Right lobe of liver (tissue), 6 donors: ENCODE measurements at regions not wholly inside any gene's neighbourhood (a gene's known extent, or its start where the extent isn't known, plus 50 kb on each side); places are given as distances from the start of the nearest gene placed in this dataset.
"Not testable (repeated sequence)": the region's sequence is repeated elsewhere in the genome, so short reads cannot be mapped to it uniquely, and the experiment has no call there.

Experiments used
- ATAC-seq, 4 donors: fragments of 200-7000 bp; cut with Tn5 transposase; one replicate each; pipeline ENCODE4 v1.9.1; 2020; ENCODE audit warnings: mild to moderate bottlenecking in 4 of 4, moderate library complexity in 4 of 4
- DNase-seq, 3 donors: peaks; one replicate each; pipeline ENCODE4 v3.0.0-alpha.2; 2020
- H3K27ac ChIP-seq, 3 donors: fragments of 200-600 bp; one replicate each; pipeline ENCODE4 v1.8.0; 2022
- H3K27me3 ChIP-seq, 2 donors: fragments of 200-600 bp; one replicate each; pipeline ENCODE4 v1.8.0; 2022
- H3K36me3 ChIP-seq, 4 donors: fragments of 200-600 bp; sonication (generic) in 1 of 4; one replicate each; pipeline versions ENCODE4 v1.5.1 to v1.8.0; 2017 to 2022; ENCODE audit warnings: control low read depth in 1 of 4
- H3K4me1 ChIP-seq, 4 donors: fragments of 200-600 bp; sonication (generic) in 1 of 4; one replicate each; pipeline versions ENCODE4 v1.5.1 to v1.8.0; 2017 to 2022; ENCODE audit warnings: control low read depth in 1 of 4
- H3K4me3 ChIP-seq, 3 donors: fragments of 200-600 bp; one replicate each; pipeline ENCODE4 v1.8.0; 2022
- H3K9me3 ChIP-seq, 4 donors: fragments of 200-600 bp; sonication (generic) in 1 of 4; one replicate each; pipeline versions ENCODE4 v1.5.1 to v1.8.0; 2017 to 2022; ENCODE audit warnings: control low read depth in 1 of 4
- POLR2A ChIP-seq: fragments of 450-650 bp; IDR thresholded peaks from one replicate; pipeline ENCODE4 v1.6.1; 2017; ENCODE audit warnings: antibody characterized with exemption, mild to moderate bottlenecking
- WGBS: methylation state at CpG from one replicate; pipeline ENCODE4 v1.1.6; 2018; ENCODE audit warnings: low coverage, low lambda C conversion rate; ENCODE audit not compliant: insufficient coverage; ENCODE audit errors: missing lambda C conversion rate; 5-methylcytosine and 5-hydroxymethylcytosine counted together
- intact Hi-C, 2 donors: fragments of 100-400 bp; cut with DNase I; formaldehyde crosslinking; loops; one replicate each; pipeline versions ENCODE4 v1.11.2 to v1.14.1; 2022
- TF ChIP-seq, protein P1 (sequence below), 4 donors: fragments of 200-600 bp in 3 of 4; fragments of 450-650 bp in 1 of 4; IDR thresholded peaks; one replicate each; pipeline versions ENCODE4 v1.5.1 to v1.8.0; 2016 to 2022; ENCODE audit warnings: antibody characterized with exemption in 4 of 4, mild to moderate bottlenecking in 2 of 4
- donor health status: DM: no; HTN: yes; CAD: no.
- donor health status: DM: no; HTN: no; CAD: no.
- donor health status: DM: no; HTN: no; CAD: no.
- donor health status: DM: no; HTN: yes; CAD: no.
- donor health status: DM: no; HTN: yes; CAD: no.

DNA sequence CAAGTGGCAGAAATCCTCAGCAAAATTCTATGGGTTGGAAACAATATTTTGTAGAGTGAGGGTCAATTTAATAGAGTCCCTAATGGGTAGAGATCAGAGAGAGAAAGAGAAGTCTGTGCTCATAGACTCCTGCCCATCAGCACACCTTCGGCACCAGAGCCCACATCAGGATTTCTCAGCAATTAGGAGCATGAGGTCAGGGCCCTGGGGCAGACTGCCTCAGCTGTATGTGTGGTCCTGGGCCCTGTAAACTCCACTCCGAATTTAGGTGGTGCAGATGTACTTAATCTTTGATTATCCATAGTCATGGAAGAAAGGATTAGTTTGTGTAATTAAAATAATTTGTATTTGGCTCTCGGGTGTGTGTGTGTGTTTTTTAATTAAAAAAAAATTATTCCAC is 372.6 kb downstream of the AEBP2 start:
- 75% methylated on average over 3 of the region's 3 CpGs for WGBS
- no peaks in the 10 kb centered on the region for H3K36me3 ChIP-seq
- DNase-seq (no peak), ATAC-seq (no peak)
- TF ChIP-seq POLR2A = no peak
- TF ChIP-seq, protein P1, sequence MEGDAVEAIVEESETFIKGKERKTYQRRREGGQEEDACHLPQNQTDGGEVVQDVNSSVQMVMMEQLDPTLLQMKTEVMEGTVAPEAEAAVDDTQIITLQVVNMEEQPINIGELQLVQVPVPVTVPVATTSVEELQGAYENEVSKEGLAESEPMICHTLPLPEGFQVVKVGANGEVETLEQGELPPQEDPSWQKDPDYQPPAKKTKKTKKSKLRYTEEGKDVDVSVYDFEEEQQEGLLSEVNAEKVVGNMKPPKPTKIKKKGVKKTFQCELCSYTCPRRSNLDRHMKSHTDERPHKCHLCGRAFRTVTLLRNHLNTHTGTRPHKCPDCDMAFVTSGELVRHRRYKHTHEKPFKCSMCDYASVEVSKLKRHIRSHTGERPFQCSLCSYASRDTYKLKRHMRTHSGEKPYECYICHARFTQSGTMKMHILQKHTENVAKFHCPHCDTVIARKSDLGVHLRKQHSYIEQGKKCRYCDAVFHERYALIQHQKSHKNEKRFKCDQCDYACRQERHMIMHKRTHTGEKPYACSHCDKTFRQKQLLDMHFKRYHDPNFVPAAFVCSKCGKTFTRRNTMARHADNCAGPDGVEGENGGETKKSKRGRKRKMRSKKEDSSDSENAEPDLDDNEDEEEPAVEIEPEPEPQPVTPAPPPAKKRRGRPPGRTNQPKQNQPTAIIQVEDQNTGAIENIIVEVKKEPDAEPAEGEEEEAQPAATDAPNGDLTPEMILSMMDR (IDR thresholded peaks at IDR 0.05) = no peak
- H3K27ac ChIP-seq = no peak overlapping the region
- H3K4me1 ChIP-seq = no peaks in the 10 kb centered on the region
- no peaks in the 10 kb centered on the region for H3K27me3 ChIP-seq
- H3K4me3 ChIP-seq = no peak overlapping the region
- H3K9me3 ChIP-seq = no peaks in the 10 kb centered on the region
- intact Hi-C loops = no loop called here

DNA sequence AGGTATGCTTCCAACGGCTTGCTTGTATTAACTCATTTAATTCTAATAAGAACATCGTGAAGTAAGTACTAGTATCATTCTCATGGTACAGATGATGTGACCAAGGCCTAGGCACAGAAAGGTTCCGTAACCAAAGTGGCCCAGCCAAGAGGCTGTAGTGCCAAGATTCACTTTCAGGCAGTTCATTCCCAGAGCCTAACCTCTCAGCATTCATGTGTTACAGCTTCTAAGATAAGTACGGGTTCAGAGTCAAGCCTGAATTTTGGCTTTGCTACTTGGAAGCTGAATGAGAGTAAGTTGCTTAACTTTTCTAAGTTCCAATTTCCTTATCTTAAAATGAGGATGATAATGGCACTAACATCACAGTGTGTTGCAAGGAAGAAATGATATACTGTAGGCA is 379.9 kb downstream of the AEBP2 start:
- no peak overlapping the region for H3K4me3 ChIP-seq
- no peak overlapping the region for H3K27ac ChIP-seq
- WGBS = 56% methylated on average over 4 of the region's 4 CpGs
- DNase-seq (no peak), ATAC-seq (peak in 1 of 4 donors; percentile 38)
- H3K36me3 ChIP-seq = no peaks in the 10 kb centered on the region
- no peaks in the 10 kb centered on the region for H3K4me1 ChIP-seq
- TF ChIP-seq, protein P1 (IDR thresholded peaks at IDR 0.05) = no peak
- no peak for TF ChIP-seq POLR2A
- no peaks in the 10 kb centered on the region for H3K27me3 ChIP-seq
- H3K9me3 ChIP-seq = no peaks in the 10 kb centered on the region
- intact Hi-C loops = no loop called here

DNA sequence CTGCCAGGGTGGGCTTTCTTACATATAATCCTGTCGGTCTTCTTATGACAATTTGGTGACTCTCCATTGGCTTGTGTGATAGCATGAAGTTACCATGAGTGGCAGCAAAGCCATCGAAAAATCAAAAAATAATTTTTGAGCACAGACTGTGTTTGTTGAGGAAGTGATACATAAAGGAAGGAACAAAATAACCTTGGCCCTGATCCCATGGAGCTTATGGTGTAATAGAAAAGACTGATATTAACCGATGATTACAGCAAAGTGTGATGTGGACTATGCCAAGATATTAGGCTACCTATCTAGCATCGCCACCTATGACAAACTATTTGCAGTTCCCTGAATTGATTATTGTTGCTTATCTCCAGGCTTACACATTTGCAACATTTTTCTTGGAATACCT is 383.2 kb downstream of the AEBP2 start:
- intact Hi-C loops = no loop called here
- H3K4me1 ChIP-seq = no peaks in the 10 kb centered on the region
- H3K9me3 ChIP-seq = no peaks in the 10 kb centered on the region
- H3K4me3 ChIP-seq = no peak overlapping the region
- ATAC-seq (no peak), DNase-seq (no peak)
- H3K27ac ChIP-seq = no peak overlapping the region
- no peaks in the 10 kb centered on the region for H3K27me3 ChIP-seq
- TF ChIP-seq, protein P1 (IDR thresholded peaks at IDR 0.05) = no peak
- no peak for TF ChIP-seq POLR2A
- H3K36me3 ChIP-seq = no peaks in the 10 kb centered on the region
- WGBS = 87% methylated on average over 4 of the region's 4 CpGs

DNA sequence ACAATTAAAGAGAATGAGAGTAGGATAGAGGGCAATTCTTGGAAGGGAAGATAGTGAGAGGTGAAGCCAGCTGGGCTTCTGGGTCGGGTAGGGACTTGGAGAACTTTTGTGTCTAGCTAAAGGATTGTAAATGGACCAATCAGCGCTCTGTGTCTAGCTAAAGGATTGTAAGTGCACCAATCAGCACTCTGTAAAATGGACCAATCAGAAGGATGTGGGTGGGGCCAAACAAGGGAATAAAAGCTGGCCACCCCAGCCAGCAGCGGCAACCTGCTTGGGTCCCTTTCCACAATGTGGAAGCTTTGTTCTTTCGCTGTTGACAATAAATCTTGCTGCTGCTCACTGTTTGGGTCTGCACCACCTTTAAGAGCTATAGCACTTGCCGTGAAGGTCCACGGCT is 384.0 kb downstream of the AEBP2 start:
- 71% methylated on average over 6 of the region's 6 CpGs for WGBS
- H3K4me1 ChIP-seq, H3K9me3 ChIP-seq, H3K4me3 ChIP-seq, intact Hi-C loops, H3K36me3 ChIP-seq, H3K27me3 ChIP-seq, ATAC-seq, H3K27ac ChIP-seq, DNase-seq: not testable (repeated sequence)

DNA sequence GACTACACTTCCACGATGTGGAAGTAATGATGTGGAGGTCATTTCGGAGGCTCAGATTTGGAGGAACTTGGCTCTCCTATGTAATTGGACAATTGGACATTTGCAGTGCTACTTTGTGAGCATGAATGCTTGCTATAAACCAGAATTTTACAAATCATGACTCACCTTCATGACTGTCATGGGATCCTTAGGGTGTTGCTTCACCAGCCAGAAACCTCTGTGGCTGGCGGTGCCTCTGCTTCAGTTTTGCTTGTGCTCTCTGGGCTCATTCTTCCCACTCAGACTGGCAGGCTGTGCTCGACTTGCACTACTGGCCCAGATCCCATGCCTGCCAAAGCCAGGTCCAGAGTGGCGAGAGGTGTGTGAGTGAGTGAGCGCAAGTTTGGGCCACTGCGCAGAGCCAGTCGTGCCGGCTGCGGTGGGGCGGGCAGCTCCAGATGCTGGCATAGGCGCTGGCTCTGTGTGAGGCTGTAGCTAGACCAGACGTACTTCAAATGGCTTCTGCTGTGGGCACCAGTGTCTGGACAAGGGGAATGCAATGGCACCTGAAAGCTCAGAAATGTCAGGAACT is 387.8 kb downstream of the AEBP2 start:
- Histone ChIP-seq H3K27me3 (no peaks in the 10 kb centered on the region), H3K36me3 (no peaks in the 10 kb centered on the region), H3K4me3 (no peak overlapping the region), H3K27ac (no peak overlapping the region), H3K9me3 (no peaks in the 10 kb centered on the region), H3K4me1 (no peaks in the 10 kb centered on the region)
- ATAC-seq (no peak), DNase-seq (no peak)
- 88% methylated on average over 5 of the region's 13 CpGs for WGBS
- intact Hi-C loops = no loop called here
- no peak for TF ChIP-seq POLR2A
- TF ChIP-seq, protein P1 (IDR thresholded peaks at IDR 0.05) = no peak
